C4-2B (cell line): ENCODE measurements at regions not wholly inside any gene's neighbourhood (a gene's known extent, or its start where the extent isn't known, plus 50 kb on each side); places are given as distances from the start of the nearest gene placed in this dataset.

Experiments used
- ZFX ChIP-seq: fragments of 450-650 bp; IDR thresholded peaks from 2 replicates; pipeline ENCODE4 v1.6.1; 2017
- TF ChIP-seq, protein P1 (sequence below): fragments of 450-650 bp; conservative IDR thresholded peaks from 2 replicates; pipeline ENCODE4 v1.5.1; 2017; ENCODE audit warnings: mild to moderate bottlenecking

DNA sequence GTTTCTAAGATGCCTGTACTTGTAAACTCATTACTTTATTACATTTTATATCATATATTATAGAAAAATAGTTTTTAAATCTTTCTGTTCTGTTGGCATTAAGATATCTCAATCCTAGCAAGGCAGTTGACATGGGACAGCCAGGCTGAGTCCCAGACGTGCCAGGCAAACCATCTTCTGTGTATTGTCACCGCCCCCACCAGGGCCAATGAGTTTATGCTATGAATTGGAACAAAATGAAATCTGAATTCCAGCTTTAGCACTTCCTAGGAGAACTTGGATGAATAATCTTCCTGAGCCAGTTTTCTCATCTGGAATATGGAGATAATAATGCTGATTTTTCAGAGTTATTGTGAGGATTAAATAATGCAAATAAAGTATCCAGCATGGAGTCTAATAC lies 79.9 kb upstream of the GSX1 start:
- TF ChIP-seq, protein P1, sequence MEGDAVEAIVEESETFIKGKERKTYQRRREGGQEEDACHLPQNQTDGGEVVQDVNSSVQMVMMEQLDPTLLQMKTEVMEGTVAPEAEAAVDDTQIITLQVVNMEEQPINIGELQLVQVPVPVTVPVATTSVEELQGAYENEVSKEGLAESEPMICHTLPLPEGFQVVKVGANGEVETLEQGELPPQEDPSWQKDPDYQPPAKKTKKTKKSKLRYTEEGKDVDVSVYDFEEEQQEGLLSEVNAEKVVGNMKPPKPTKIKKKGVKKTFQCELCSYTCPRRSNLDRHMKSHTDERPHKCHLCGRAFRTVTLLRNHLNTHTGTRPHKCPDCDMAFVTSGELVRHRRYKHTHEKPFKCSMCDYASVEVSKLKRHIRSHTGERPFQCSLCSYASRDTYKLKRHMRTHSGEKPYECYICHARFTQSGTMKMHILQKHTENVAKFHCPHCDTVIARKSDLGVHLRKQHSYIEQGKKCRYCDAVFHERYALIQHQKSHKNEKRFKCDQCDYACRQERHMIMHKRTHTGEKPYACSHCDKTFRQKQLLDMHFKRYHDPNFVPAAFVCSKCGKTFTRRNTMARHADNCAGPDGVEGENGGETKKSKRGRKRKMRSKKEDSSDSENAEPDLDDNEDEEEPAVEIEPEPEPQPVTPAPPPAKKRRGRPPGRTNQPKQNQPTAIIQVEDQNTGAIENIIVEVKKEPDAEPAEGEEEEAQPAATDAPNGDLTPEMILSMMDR: peak; percentile 50
- TF ChIP-seq ZFX: no peak
